HCT116 (cell line): ENCODE measurements at regions not wholly inside any gene's neighbourhood (a gene's known extent, or its start where the extent isn't known, plus 50 kb on each side); places are given as distances from the start of the nearest gene placed in this dataset.

Source experiments
- ATAC-seq: fragments of 200-7000 bp; cut with Tn5 transposase; 2 replicates; pipeline ENCODE4 v1.9.1; 2020; ENCODE audit warnings: mild to moderate bottlenecking, moderate library complexity
- BruUV-seq: library from RNA; stranded (reverse); fragments of 400-500 nt; replicated peaks from 2 replicates; lab custom pipeline; 2021; lab: Mats Ljungman, UMichigan
- CTCF ChIA-PET: fragments of 300-600 bp; sonication (Branson Sonifier 250); formaldehyde crosslinking; loops from one replicate; lab custom pipeline; 2021; ENCODE audit warnings: antibody characterized with exemption; lab: Charles Lee
- POLR2A ChIA-PET: fragments of 300-600, 350-600 bp; sonication (Branson Sonifier 250); formaldehyde crosslinking; loops from one replicate; lab custom pipeline; 2021; ENCODE audit warnings: antibody characterized with exemption; lab: Charles Lee
- RAD21 ChIA-PET, 2 experiments: fragments of 300-600 bp; sonication (Branson Sonifier 250); formaldehyde crosslinking; loops; one replicate each; lab custom pipeline; 2023; ENCODE audit warnings: low total read pairs in 2 of 2; ENCODE audit not compliant: uncharacterized antibody in 2 of 2, unreplicated experiment in 2 of 2, low non-redundant PET in 1 of 2; lab: Charles Lee
- DNase-seq: peaks from one replicate; pipeline ENCODE4 v3.0.0-alpha.2; 2010; ENCODE audit warnings: low read depth, low spot score
- H2AFZ ChIP-seq: fragments of 200-600 bp; shearing (Covaris generic), sonication (generic); 2 replicates; pipeline ENCODE4 v1.6.1; 2017; ENCODE audit warnings: low read depth, mixed run types, mixed read lengths, antibody characterized with exemption, low read length; ENCODE audit not compliant: poor library complexity, severe bottlenecking
- H3K27ac ChIP-seq: 2 replicates; pipeline ENCODE4 v1.5.1; 2012; ENCODE audit warnings: low read depth, low read length
- H3K27me3 ChIP-seq: fragments of 200-600 bp; sonication (generic); 2 replicates; pipeline ENCODE4 v1.6.1; 2016; ENCODE audit warnings: mixed run types, low read length, mixed read lengths; ENCODE audit not compliant: insufficient read depth
- H3K36me3 ChIP-seq, 2 experiments: fragments of 200-500 bp in 1 of 2; fragments of 200-600 bp in 1 of 2; sonication (Bioruptor generic) in 1 of 2; sonication (generic) in 1 of 2; 2 replicates each; pipeline versions ENCODE4 v1.5.1 to v1.6.1; 2014 to 2016; ENCODE audit warnings: low read length in 2 of 2, inconsistent platforms in 1 of 2, mixed read lengths in 1 of 2, mixed run types in 1 of 2; ENCODE audit not compliant: insufficient read depth in 2 of 2, control insufficient read depth in 1 of 2
- H3K4me1 ChIP-seq, 2 experiments: fragments of 200-600 bp in 1 of 2; sonication (generic) in 1 of 2; 2 replicates each; pipeline versions ENCODE4 v1.5.1 to v1.6.1; 2012 to 2017; ENCODE audit warnings: low read length in 2 of 2, inconsistent platforms in 1 of 2, mild to moderate bottlenecking in 1 of 2, mixed read lengths in 1 of 2, mixed run types in 1 of 2, moderate library complexity in 1 of 2; ENCODE audit not compliant: insufficient read depth in 2 of 2, control insufficient read depth in 1 of 2
- H3K4me2 ChIP-seq: fragments of 200-600 bp; sonication (generic); 2 replicates; pipeline ENCODE4 v1.6.1; 2017; ENCODE audit warnings: mixed run types, low read length, mixed read lengths
- H3K4me3 ChIP-seq, 2 experiments: fragments of 200-600 bp in 1 of 2; sonication (generic) in 1 of 2; replicated peaks in 1 of 2; 2 replicates each; pipeline ENCODE4 v1.5.1; 2011 to 2016; ENCODE audit warnings: low read length in 2 of 2, control low read depth in 1 of 2, low read depth in 1 of 2, mild to moderate bottlenecking in 1 of 2, mixed read lengths in 1 of 2, mixed run types in 1 of 2
- H3K79me2 ChIP-seq: fragments of 200-600 bp; sonication (generic); 2 replicates; pipeline ENCODE4 v1.6.1; 2017; ENCODE audit warnings: mild to moderate bottlenecking, mixed run types, low read length, moderate library complexity, mixed read lengths; ENCODE audit not compliant: insufficient read depth
- H3K9ac ChIP-seq: fragments of 200-600 bp; sonication (generic); 2 replicates; pipeline ENCODE4 v1.6.1; 2016; ENCODE audit warnings: low read length, mixed read lengths
- H3K9me2 ChIP-seq: fragments of 200-600 bp; sonication (generic), shearing (Covaris generic); 2 replicates; pipeline ENCODE4 v1.6.1; 2017; ENCODE audit warnings: mixed run types, mild to moderate bottlenecking, moderate library complexity; ENCODE audit not compliant: insufficient read depth
- H3K9me3 ChIP-seq, 2 experiments: fragments of 200-500 bp in 1 of 2; fragments of 200-600 bp in 1 of 2; sonication (Bioruptor generic) in 1 of 2; sonication (generic) in 1 of 2; 2 replicates each; pipeline ENCODE4 v1.6.1; 2014 to 2017; ENCODE audit warnings: low read length in 2 of 2, mixed read lengths in 2 of 2, inconsistent platforms in 1 of 2, low read depth in 1 of 2, mild to moderate bottlenecking in 1 of 2, mixed run types in 1 of 2, moderate library complexity in 1 of 2; ENCODE audit not compliant: control insufficient read depth in 1 of 2, insufficient read depth in 1 of 2
- H4K20me1 ChIP-seq: fragments of 200-600 bp; sonication (generic), shearing (Covaris generic); 2 replicates; pipeline ENCODE4 v1.6.1; 2017; ENCODE audit warnings: mixed run types, mild to moderate bottlenecking, moderate library complexity; ENCODE audit not compliant: insufficient read depth
- ATF3 ChIP-seq: IDR thresholded peaks from 2 replicates; pipeline ENCODE4 v1.6.1; 2012
- CBX3 ChIP-seq: IDR thresholded peaks from 2 replicates; pipeline ENCODE4 v1.6.1; 2012; ENCODE audit warnings: low read depth
- EGR1 ChIP-seq: IDR thresholded peaks from 2 replicates; pipeline ENCODE4 v1.6.1; 2012; ENCODE audit warnings: low read depth
- EZH2 ChIP-seq: fragments of 200-600 bp; sonication (generic); IDR thresholded peaks from 2 replicates; pipeline ENCODE4 v1.6.1; 2017; ENCODE audit warnings: antibody characterized with exemption, mixed run types
- EZH2phosphoT487 ChIP-seq: fragments of 200-600 bp; IDR thresholded peaks from 2 replicates; pipeline ENCODE4 v1.6.1; 2018; ENCODE audit warnings: antibody characterized with exemption, borderline replicate concordance
- FOSL1 ChIP-seq: IDR thresholded peaks from 2 replicates; pipeline ENCODE4 v1.6.1; 2012; ENCODE audit warnings: low read depth
- JUND ChIP-seq: IDR thresholded peaks from 2 replicates; pipeline ENCODE4 v1.6.1; 2012
- POLR2A ChIP-seq: IDR thresholded peaks from 2 replicates; pipeline ENCODE4 v1.7.0; 2011; ENCODE audit warnings: borderline replicate concordance; ENCODE audit not compliant: insufficient read depth, insufficient read length; ENCODE audit errors: extremely low read depth
- POLR2AphosphoS5 ChIP-seq: IDR thresholded peaks from 2 replicates; pipeline ENCODE4 v1.6.1; 2011; ENCODE audit warnings: mild to moderate bottlenecking, low read depth, low read length, moderate library complexity
- REST ChIP-seq: IDR thresholded peaks from 2 replicates; pipeline ENCODE4 v1.6.1; 2012; ENCODE audit warnings: low read depth
- SIN3A ChIP-seq: IDR thresholded peaks from 2 replicates; pipeline ENCODE4 v1.6.1; 2012; ENCODE audit warnings: low read depth
- SP1 ChIP-seq: IDR thresholded peaks from 2 replicates; pipeline ENCODE4 v1.6.1; 2012; ENCODE audit warnings: low read depth
- SRF ChIP-seq: IDR thresholded peaks from 2 replicates; pipeline ENCODE4 v1.6.1; 2012; ENCODE audit warnings: low read depth
- TCF7L2 ChIP-seq: IDR thresholded peaks from 2 replicates; pipeline ENCODE4 v1.7.0; 2011; ENCODE audit warnings: borderline replicate concordance, inconsistent platforms; ENCODE audit not compliant: insufficient read depth, insufficient read length; ENCODE audit errors: extremely low read depth
- YY1 ChIP-seq: IDR thresholded peaks from 2 replicates; pipeline ENCODE4 v1.6.1; 2011; ENCODE audit warnings: low read length, low read depth, moderate library complexity, mild to moderate bottlenecking; ENCODE audit not compliant: insufficient replicate concordance; ENCODE audit errors: extremely low read depth
- ZFX ChIP-seq: fragments of 450-650 bp; IDR thresholded peaks from 2 replicates; pipeline ENCODE4 v1.6.1; 2017
- ZNF274 ChIP-seq: fragments of 200-500 bp; sonication (Bioruptor generic); IDR thresholded peaks from 2 replicates; pipeline ENCODE4 v1.6.1; 2014; ENCODE audit warnings: mild to moderate bottlenecking, low read depth, low read length, inconsistent platforms
- intact Hi-C: fragments of 100-400 bp; cut with micrococcal nuclease; formaldehyde crosslinking; loops from 2 replicates; pipeline ENCODE4 v1.10.0; 2022
- TF ChIP-seq, protein P1 (sequence below): IDR thresholded peaks from 2 replicates; pipeline ENCODE4 v1.6.1; 2011; ENCODE audit warnings: mild to moderate bottlenecking, low read length, moderate library complexity; ENCODE audit not compliant: insufficient replicate concordance; ENCODE audit errors: extremely low read depth
- TF ChIP-seq, protein P2 (sequence below), 3 experiments: fragments of 200-600 bp in 1 of 3; sonication (generic) in 1 of 3; IDR thresholded peaks in 2 of 3; conservative IDR thresholded peaks in 1 of 3; 2 replicates each; pipeline ENCODE4 v1.5.1; 2012 to 2017; ENCODE audit warnings: low read depth in 2 of 3, low read length in 2 of 3, antibody characterized with exemption in 1 of 3, borderline replicate concordance in 1 of 3, control low read depth in 1 of 3, mild to moderate bottlenecking in 1 of 3, mixed read lengths in 1 of 3, mixed run types in 1 of 3, moderate library complexity in 1 of 3; ENCODE audit not compliant: insufficient read depth in 1 of 3

- BruUV-seq, result no TSS peak
- DNase-seq (no peak), ATAC-seq (no peak)
These were observed 108.0 kb upstream of the COX10 start for GRCh38 chr17:13961265-13961664.

More at GRCh38 chr17:13961265-13961664, 108.0 kb upstream of the COX10 start:
- Histone ChIP-seq H3K79me2 (no peaks in the 10 kb centered on the region), H3K27ac (no peak overlapping the region), H4K20me1 (no peaks in the 10 kb centered on the region), H3K27me3 (peaks cover 16% of the 10 kb centered on the region), H3K36me3 (no peaks in the 10 kb centered on the region), H3K4me3 (no peak overlapping the region), H2AFZ (no peak overlapping the region), H3K9me3 (no peaks in the 10 kb centered on the region), H3K9me2 (no peaks in the 10 kb centered on the region), H3K9ac (no peak overlapping the region), H3K4me2 (no peak overlapping the region), H3K4me1 (no peaks in the 10 kb centered on the region)
- ChIA-PET POLR2A (no interaction called here), RAD21 (no interaction called here), CTCF (no interaction called here)
- intact Hi-C loops, result no loop called here
- TF ChIP-seq ZFX, result no peak
- TF ChIP-seq JUND, result no peak
- no peak for TF ChIP-seq FOSL1
- no peak for TF ChIP-seq SRF
- no peak for TF ChIP-seq TCF7L2
- TF ChIP-seq ZNF274, result no peak
- no peak for TF ChIP-seq CBX3
- TF ChIP-seq, protein P1, sequence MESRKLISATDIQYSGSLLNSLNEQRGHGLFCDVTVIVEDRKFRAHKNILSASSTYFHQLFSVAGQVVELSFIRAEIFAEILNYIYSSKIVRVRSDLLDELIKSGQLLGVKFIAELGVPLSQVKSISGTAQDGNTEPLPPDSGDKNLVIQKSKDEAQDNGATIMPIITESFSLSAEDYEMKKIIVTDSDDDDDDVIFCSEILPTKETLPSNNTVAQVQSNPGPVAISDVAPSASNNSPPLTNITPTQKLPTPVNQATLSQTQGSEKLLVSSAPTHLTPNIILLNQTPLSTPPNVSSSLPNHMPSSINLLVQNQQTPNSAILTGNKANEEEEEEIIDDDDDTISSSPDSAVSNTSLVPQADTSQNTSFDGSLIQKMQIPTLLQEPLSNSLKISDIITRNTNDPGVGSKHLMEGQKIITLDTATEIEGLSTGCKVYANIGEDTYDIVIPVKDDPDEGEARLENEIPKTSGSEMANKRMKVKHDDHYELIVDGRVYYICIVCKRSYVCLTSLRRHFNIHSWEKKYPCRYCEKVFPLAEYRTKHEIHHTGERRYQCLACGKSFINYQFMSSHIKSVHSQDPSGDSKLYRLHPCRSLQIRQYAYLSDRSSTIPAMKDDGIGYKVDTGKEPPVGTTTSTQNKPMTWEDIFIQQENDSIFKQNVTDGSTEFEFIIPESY, result no peak
- no peak for TF ChIP-seq EGR1
- no peak for TF ChIP-seq ATF3
- TF ChIP-seq SIN3A, result no peak
- TF ChIP-seq, protein P2, sequence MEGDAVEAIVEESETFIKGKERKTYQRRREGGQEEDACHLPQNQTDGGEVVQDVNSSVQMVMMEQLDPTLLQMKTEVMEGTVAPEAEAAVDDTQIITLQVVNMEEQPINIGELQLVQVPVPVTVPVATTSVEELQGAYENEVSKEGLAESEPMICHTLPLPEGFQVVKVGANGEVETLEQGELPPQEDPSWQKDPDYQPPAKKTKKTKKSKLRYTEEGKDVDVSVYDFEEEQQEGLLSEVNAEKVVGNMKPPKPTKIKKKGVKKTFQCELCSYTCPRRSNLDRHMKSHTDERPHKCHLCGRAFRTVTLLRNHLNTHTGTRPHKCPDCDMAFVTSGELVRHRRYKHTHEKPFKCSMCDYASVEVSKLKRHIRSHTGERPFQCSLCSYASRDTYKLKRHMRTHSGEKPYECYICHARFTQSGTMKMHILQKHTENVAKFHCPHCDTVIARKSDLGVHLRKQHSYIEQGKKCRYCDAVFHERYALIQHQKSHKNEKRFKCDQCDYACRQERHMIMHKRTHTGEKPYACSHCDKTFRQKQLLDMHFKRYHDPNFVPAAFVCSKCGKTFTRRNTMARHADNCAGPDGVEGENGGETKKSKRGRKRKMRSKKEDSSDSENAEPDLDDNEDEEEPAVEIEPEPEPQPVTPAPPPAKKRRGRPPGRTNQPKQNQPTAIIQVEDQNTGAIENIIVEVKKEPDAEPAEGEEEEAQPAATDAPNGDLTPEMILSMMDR (IDR thresholded peaks at IDR 0.05 in 2 of 3, conservative IDR thresholded peaks at IDR 0.05 in 1 of 3; ENCODE audit: borderline replicate concordance in 1 of 3, insufficient read depth in 1 of 3, low read depth in 2 of 3, low read length in 2 of 3), result no peak
- TF ChIP-seq SP1, result no peak
- TF ChIP-seq EZH2phosphoT487, result no peak
- TF ChIP-seq REST, result no peak
- no peak for TF ChIP-seq POLR2AphosphoS5
- TF ChIP-seq POLR2A, result no peak
- no peak for TF ChIP-seq EZH2
- TF ChIP-seq YY1, result no peak
